ENCODE measurements at regions not wholly inside any gene's neighbourhood (a gene's known extent, or its start where the extent isn't known, plus 50 kb on each side); places are given as distances from the start of the nearest gene placed in this dataset.

DNA sequence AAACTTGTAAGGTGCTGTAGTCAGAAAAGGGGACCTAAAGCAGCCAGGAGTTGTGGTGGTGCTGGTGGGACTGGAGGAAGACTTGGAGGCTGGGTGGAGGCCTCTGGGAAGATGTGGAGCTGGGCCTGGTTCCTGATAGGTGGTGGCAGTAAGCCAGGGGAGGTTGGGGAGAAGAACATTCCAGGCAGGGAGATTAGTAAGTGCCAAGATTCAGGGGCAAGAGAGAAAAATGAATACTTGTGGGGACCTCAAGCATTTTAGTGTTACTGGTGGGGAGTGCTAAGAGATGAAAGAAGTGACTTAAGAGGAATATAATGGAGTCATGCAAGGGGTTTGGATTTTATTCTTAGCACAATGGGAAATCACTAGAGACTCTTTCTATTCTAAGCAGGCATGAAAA is 79.0 kb upstream of the B3GAT2 start (continued):
- no peak for TF ChIP-seq ZFP3 (tag by site-specific recombination; IDR thresholded peaks at IDR 0.05; ENCODE audit: low read depth)
- TF ChIP-seq ZNF133 (tag by site-specific recombination; IDR thresholded peaks at IDR 0.05), result no peak
- no peak for TF ChIP-seq ZNF354C (tag by site-specific recombination; IDR thresholded peaks at IDR 0.05; ENCODE audit: borderline replicate concordance, low read depth)
- TF ChIP-seq ZNF138 (tag by site-specific recombination; IDR thresholded peaks at IDR 0.05; ENCODE audit: borderline replicate concordance), result no peak

- no peak overlapping the region for H3K4me3 ChIP-seq (ENCODE audit: low read depth, low read length)
- ChIA-PET CTCF (interaction anchor here (0.6 to 1.3 kb wide), 3 partner anchors 10 to 199 kb away, joined by 3 to 4 read pairs (median 3); no protein-coding TSS in a partner anchor), POLR2A (interaction anchor here (0.9 to 1.0 kb wide), 2 partner anchors 17 to 430 kb away, joined by 3 read pairs; no protein-coding TSS in a partner anchor)
- no peaks in the 10 kb centered on the region for H3K36me3 ChIP-seq (ENCODE audit: control insufficient read depth in 2 of 2, insufficient read depth in 1 of 2, low read length in 2 of 2)
- no peaks in the 10 kb centered on the region for H3K9me3 ChIP-seq (ENCODE audit: control insufficient read depth, insufficient read depth, low read depth, low read length)
- H3K27ac ChIP-seq (ENCODE audit: extremely low read depth, low read depth, low read length), result no peak overlapping the region
- no peaks in the 10 kb centered on the region; the same call in 1 of the 2 replicates for H3K4me1 ChIP-seq (ENCODE audit: control insufficient read depth, insufficient read depth, low read length)
- peak; percentile 45; the same call in 1 of the 2 replicates for TF ChIP-seq ZNF394 (tag by site-specific recombination; IDR thresholded peaks at IDR 0.05; ENCODE audit: borderline replicate concordance)
- peak; percentile 16 for TF ChIP-seq ZNF335 (tag by site-specific recombination; conservative IDR thresholded peaks at IDR 0.05)
- peak; percentile 32; the same call in 1 of the 2 replicates for TF ChIP-seq TSHZ1 (tag by site-specific recombination; IDR thresholded peaks at IDR 0.05; ENCODE audit: borderline replicate concordance)
- TF ChIP-seq ZFP37 (tag by site-specific recombination; IDR thresholded peaks at IDR 0.05), result 0 out of 2 replicates have a peak, but pooled peaks have one; percentile 31
- peak; percentile 78 for TF ChIP-seq ZNF366 (tag by site-specific recombination; conservative IDR thresholded peaks at IDR 0.05)
- peak; percentile 71 for TF ChIP-seq WT1 (tag by site-specific recombination; IDR thresholded peaks at IDR 0.05)
- TF ChIP-seq ZNF600 (tag by site-specific recombination; IDR thresholded peaks at IDR 0.05), result peak; percentile 60; the same call in 1 of the 2 replicates
- peak; percentile 91 for TF ChIP-seq ZNF629 (tag by site-specific recombination; IDR thresholded peaks at IDR 0.05)
- TF ChIP-seq ZNF501 (tag by site-specific recombination; IDR thresholded peaks at IDR 0.05), result peak; percentile 35; the same call in 1 of the 2 replicates
- TF ChIP-seq, protein P1, sequence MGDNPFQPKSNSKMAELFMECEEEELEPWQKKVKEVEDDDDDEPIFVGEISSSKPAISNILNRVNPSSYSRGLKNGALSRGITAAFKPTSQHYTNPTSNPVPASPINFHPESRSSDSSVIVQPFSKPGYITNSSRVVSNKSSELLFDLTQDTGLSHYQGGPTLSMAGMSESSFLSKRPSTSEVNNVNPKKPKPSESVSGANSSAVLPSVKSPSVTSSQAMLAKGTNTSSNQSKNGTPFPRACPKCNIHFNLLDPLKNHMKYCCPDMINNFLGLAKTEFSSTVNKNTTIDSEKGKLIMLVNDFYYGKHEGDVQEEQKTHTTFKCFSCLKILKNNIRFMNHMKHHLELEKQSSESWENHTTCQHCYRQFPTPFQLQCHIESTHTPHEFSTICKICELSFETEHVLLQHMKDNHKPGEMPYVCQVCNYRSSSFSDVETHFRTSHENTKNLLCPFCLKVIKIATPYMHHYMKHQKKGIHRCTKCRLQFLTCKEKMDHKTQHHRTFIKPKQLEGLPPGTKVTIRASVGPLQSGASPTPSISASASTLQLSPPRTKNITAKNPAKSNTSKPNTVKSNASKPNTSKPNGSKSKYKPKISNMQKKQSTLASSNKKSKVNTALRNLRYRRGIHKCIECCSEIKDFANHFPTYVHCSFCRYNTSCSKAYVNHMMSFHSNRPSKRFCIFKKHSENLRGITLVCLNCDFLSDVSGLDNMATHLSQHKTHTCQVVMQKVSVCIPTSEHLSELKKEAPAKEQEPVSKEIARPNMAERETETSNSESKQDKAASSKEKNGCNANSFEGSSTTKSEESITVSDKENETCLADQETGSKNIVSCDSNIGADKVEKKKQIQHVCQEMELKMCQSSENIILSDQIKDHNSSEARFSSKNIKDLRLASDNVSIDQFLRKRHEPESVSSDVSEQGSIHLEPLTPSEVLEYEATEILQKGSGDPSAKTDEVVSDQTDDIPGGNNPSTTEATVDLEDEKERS (tag by site-specific recombination; IDR thresholded peaks at IDR 0.05), result no peak
- TF ChIP-seq, protein P2, sequence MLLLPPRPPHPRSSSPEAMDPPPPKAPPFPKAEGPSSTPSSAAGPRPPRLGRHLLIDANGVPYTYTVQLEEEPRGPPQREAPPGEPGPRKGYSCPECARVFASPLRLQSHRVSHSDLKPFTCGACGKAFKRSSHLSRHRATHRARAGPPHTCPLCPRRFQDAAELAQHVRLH (tag by site-specific recombination; IDR thresholded peaks at IDR 0.05), result no peak
- TF ChIP-seq EGR2 (tag by site-specific recombination; IDR thresholded peaks at IDR 0.05; ENCODE audit: low read depth), result no peak
- peak; percentile 95 for TF ChIP-seq SP7 (tag by site-specific recombination; IDR thresholded peaks at IDR 0.05)
- TF ChIP-seq ZNF10 (tag by site-specific recombination; IDR thresholded peaks at IDR 0.05), result 0 out of 2 replicates have a peak, but pooled peaks have one; percentile 26
- no peak for TF ChIP-seq ZNF768 (tag by site-specific recombination; IDR thresholded peaks at IDR 0.05)
- TF ChIP-seq PRDM1 (tag by site-specific recombination; IDR thresholded peaks at IDR 0.05), result 0 out of 2 replicates have a peak, but pooled peaks have one; percentile 26
- TF ChIP-seq TRIM28 (IDR thresholded peaks at IDR 0.05; ENCODE audit: borderline replicate concordance, low read length), result peak; percentile 46; the same call in 1 of the 2 replicates
- TF ChIP-seq, protein P3, sequence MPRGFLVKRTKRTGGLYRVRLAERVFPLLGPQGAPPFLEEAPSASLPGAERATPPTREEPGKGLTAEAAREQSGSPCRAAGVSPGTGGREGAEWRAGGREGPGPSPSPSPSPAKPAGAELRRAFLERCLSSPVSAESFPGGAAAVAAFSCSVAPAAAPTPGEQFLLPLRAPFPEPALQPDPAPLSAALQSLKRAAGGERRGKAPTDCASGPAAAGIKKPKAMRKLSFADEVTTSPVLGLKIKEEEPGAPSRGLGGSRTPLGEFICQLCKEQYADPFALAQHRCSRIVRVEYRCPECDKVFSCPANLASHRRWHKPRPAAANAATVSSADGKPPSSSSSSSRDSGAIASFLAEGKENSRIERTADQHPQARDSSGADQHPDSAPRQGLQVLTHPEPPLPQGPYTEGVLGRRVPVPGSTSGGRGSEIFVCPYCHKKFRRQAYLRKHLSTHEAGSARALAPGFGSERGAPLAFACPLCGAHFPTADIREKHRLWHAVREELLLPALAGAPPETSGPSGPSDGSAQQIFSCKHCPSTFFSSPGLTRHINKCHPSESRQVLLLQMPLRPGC (tag by site-specific recombination; IDR thresholded peaks at IDR 0.05), result peak; percentile 75; the same call in 1 of the 2 replicates
- TF ChIP-seq, protein P4, sequence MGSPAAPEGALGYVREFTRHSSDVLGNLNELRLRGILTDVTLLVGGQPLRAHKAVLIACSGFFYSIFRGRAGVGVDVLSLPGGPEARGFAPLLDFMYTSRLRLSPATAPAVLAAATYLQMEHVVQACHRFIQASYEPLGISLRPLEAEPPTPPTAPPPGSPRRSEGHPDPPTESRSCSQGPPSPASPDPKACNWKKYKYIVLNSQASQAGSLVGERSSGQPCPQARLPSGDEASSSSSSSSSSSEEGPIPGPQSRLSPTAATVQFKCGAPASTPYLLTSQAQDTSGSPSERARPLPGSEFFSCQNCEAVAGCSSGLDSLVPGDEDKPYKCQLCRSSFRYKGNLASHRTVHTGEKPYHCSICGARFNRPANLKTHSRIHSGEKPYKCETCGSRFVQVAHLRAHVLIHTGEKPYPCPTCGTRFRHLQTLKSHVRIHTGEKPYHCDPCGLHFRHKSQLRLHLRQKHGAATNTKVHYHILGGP (tag by site-specific recombination; IDR thresholded peaks at IDR 0.05), result peak; percentile 86
- TF ChIP-seq, protein P5, sequence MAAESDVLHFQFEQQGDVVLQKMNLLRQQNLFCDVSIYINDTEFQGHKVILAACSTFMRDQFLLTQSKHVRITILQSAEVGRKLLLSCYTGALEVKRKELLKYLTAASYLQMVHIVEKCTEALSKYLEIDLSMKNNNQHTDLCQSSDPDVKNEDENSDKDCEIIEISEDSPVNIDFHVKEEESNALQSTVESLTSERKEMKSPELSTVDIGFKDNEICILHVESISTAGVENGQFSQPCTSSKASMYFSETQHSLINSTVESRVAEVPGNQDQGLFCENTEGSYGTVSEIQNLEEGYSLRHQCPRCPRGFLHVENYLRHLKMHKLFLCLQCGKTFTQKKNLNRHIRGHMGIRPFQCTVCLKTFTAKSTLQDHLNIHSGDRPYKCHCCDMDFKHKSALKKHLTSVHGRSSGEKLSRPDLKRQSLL (tag by site-specific recombination; IDR thresholded peaks at IDR 0.05), result 0 out of 2 replicates have a peak, but pooled peaks have one; percentile 47
- no peak for TF ChIP-seq GLI4 (tag by site-specific recombination; IDR thresholded peaks at IDR 0.05)
These were observed 82.0 kb upstream of the B3GAT2 start for GRCh38 chr6:71038711-71039344.

Measured in HEK293 (cell line).